Naive thymus-derived CD8-positive, alpha-beta T cell (primary cell): ENCODE measurements at regions not wholly inside any gene's neighbourhood (a gene's known extent, or its start where the extent isn't known, plus 50 kb on each side); places are given as distances from the start of the nearest gene placed in this dataset.

ENCODE experiments used
- ATAC-seq, 2 donors: fragments of 150-1000 bp; cut with Tn5 transposase in 1 of 2; sonication (Bioruptor Pico), chemical (Tn5 transposase) in 1 of 2; 1 replicate in 1 of 2; 2 replicates in 1 of 2; pipeline ENCODE4 v1.10.0; 2021; ENCODE audit warnings: mild to moderate bottlenecking in 2 of 2, moderate library complexity in 2 of 2
- POLR2A ChIA-PET: fragments of 350-600 bp; sonication (Branson Sonifier 250); formaldehyde crosslinking; loops from one replicate; lab custom pipeline; 2021; ENCODE audit warnings: antibody characterized with exemption; lab: Charles Lee
- DNase-seq, 10 donors: peaks; one replicate each; pipeline versions ENCODE4 v3.0.0 to v3.0.0-alpha.2; 2020 to 2022
- H3K27ac Mint-ChIP-seq, 10 donors: one replicate each; pipeline ENCODE4 v1.8.0; 2020 to 2022; ENCODE audit warnings: mild to moderate bottlenecking in 10 of 10, mixed read lengths in 10 of 10, moderate library complexity in 4 of 10, inconsistent platforms in 1 of 10
- H3K27me3 Mint-ChIP-seq, 5 donors: one replicate each; pipeline ENCODE4 v1.8.0; 2021 to 2022; ENCODE audit warnings: mixed read lengths in 5 of 5
- H3K36me3 Mint-ChIP-seq, 3 donors: one replicate each; pipeline ENCODE4 v1.8.0; 2020 to 2022; ENCODE audit warnings: mixed read lengths in 3 of 3, mild to moderate bottlenecking in 2 of 3, inconsistent platforms in 1 of 3
- H3K4me1 Mint-ChIP-seq, 4 donors: one replicate each; pipeline ENCODE4 v1.8.0; 2021 to 2022; ENCODE audit warnings: mixed read lengths in 4 of 4
- H3K4me3 Mint-ChIP-seq, 10 donors: one replicate each; pipeline ENCODE4 v1.8.0; 2020 to 2022; ENCODE audit warnings: mild to moderate bottlenecking in 10 of 10, mixed read lengths in 10 of 10, moderate library complexity in 6 of 10, inconsistent platforms in 1 of 10
- H3K9me3 Mint-ChIP-seq, 9 donors: one replicate each; pipeline ENCODE4 v1.8.0; 2020 to 2022; ENCODE audit warnings: mixed read lengths in 9 of 9, mild to moderate bottlenecking in 3 of 9, inconsistent platforms in 1 of 9, moderate library complexity in 1 of 9

DNA sequence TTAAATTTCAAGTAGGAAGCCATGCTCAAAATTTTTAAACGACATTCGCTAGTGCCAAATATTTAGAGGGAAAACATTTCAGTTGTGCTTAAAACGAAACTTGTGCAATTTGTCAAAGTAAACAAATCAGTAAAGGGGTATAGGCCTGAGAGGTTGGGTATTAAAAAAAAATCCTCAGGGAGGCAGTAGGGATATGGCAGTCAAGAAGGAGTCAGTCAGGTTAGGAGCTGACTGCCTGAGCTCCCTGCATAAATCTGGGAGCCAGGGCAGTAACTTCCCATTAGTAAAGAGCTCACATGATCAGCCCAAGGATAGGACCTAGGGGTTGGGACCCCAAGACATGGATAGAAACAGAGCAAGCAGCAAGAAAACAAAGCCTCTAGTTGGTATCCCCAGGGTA is 120.7 kb upstream of the STAC start:
- no peak overlapping the region for H3K4me3 Mint-ChIP-seq
- POLR2A ChIA-PET, result no interaction called here
- H3K4me1 Mint-ChIP-seq, result no peaks in the 10 kb centered on the region
- DNase-seq (no peak), ATAC-seq (no peak)
- no peaks in the 10 kb centered on the region for H3K36me3 Mint-ChIP-seq
- peaks cover 0 to 4% (median 0%) of the 10 kb centered on the region in 5 donors for H3K27me3 Mint-ChIP-seq
- H3K27ac Mint-ChIP-seq, result no peak overlapping the region
- H3K9me3 Mint-ChIP-seq, result peaks cover 0 to 11% (median 5%) of the 10 kb centered on the region in 9 donors

DNA sequence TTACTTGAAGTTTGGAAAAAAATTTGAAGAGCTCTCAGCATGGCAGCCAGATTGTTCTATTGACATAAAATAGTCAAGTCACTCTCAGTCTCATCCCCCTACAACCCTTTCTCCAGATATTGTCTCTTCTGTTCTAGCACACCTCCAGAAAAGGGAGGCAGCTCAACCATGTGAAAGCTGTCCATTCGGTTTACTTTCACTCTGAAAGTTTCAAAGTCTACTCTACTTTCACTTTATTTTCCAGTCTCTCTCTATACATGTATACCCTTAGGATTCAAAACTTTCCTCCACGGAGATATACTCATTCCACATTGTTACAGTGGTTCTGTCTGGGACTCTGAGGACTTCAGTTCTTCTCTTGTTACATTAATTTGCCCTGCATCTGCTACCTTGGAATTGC is 111.0 kb upstream of the STAC start:
- H3K27ac Mint-ChIP-seq, result no peak overlapping the region
- no peak overlapping the region for H3K4me3 Mint-ChIP-seq
- no peak for ATAC-seq
- H3K4me1 Mint-ChIP-seq, result no peaks in the 10 kb centered on the region
- POLR2A ChIA-PET, result no interaction called here
- H3K9me3 Mint-ChIP-seq, result peaks cover 0 to 27% (median 5%) of the 10 kb centered on the region in 9 donors
- peaks cover 0 to 7% (median 1%) of the 10 kb centered on the region in 5 donors for H3K27me3 Mint-ChIP-seq
- H3K36me3 Mint-ChIP-seq, result no peaks in the 10 kb centered on the region
- DNase-seq, result no peak

DNA sequence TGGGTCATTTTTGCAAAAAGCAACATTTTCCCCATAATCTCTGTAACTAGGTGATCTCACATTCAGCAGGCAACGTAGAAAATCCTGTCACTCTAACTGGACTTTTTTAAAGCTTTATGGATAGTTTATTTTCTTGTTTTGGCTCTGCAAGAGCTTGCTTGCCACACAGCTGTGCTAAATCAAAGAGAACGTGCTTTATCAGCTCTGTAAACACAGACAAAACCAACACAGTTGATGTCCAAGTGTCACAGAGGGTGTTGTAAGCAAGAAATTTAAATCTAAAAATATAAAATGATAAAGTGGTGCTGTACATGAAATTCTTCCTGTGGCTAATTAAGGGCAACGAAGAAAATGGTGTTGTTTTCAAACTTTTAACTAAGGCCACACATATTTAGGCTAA is 97.5 kb upstream of the STAC start:
- peaks cover 0 to 10% (median 3%) of the 10 kb centered on the region in 9 donors for H3K9me3 Mint-ChIP-seq
- H3K27ac Mint-ChIP-seq, result no peak overlapping the region
- ATAC-seq (no peak), DNase-seq (no peak)
- no peaks in the 10 kb centered on the region for H3K4me1 Mint-ChIP-seq
- H3K27me3 Mint-ChIP-seq, result peaks cover 0 to 4% (median 0%) of the 10 kb centered on the region in 5 donors
- POLR2A ChIA-PET, result no interaction called here
- H3K4me3 Mint-ChIP-seq, result no peak overlapping the region
- no peaks in the 10 kb centered on the region for H3K36me3 Mint-ChIP-seq

DNA sequence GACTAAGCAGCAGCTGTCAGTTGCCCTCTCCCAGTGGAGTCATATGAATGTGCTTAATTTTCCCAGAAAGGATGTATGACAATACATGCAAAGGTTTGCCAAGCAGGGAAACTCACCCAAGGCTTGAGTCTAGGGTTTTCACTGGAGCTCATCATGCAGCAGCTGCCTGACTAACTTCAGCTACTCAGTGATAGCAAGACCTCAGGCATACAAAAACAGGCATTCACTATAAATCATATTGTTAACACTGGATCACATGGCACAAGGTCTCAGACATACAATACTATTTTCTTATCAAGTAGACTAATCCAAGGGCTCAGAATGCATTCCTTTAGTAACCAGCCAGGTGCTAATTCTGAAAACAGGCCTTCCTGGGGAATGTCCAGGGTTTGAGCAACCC is 85.0 kb upstream of the STAC start:
- Mint-ChIP-seq H3K36me3 (no peaks in the 10 kb centered on the region), H3K27me3 (peaks cover 0 to 5% (median 0%) of the 10 kb centered on the region in 5 donors), H3K27ac (no peak overlapping the region), H3K4me3 (no peak overlapping the region), H3K4me1 (no peaks in the 10 kb centered on the region), H3K9me3 (peaks cover 0 to 6% (median 0%) of the 10 kb centered on the region in 9 donors)
- DNase-seq (no peak), ATAC-seq (no peak)
- POLR2A ChIA-PET, result no interaction called here

DNA sequence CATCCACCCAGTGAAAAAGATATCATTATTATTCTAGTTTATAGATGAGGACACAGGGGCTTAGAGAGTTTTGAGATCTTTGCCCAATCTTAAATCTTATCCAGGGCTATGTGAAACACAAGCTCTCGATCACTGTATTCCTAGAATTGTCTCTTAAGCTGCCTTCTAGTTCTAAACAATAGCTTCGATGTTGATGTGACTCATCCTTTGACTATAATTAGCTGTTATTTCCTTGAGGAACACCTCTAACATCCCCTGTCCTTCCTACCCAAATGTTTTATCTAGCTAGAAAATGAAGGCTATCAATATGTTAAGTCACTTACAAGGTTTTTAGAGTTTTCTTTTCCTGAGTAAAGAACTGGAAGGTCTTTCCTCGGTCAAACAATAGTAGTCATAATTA is 83.1 kb upstream of the STAC start:
- POLR2A ChIA-PET, result no interaction called here
- ATAC-seq (no peak), DNase-seq (no peak)
- Mint-ChIP-seq H3K36me3 (no peaks in the 10 kb centered on the region), H3K4me3 (no peak overlapping the region), H3K27me3 (peaks cover 0 to 5% (median 0%) of the 10 kb centered on the region in 5 donors), H3K27ac (no peak overlapping the region), H3K9me3 (peaks cover 0 to 8% (median 0%) of the 10 kb centered on the region in 9 donors), H3K4me1 (no peaks in the 10 kb centered on the region)

DNA sequence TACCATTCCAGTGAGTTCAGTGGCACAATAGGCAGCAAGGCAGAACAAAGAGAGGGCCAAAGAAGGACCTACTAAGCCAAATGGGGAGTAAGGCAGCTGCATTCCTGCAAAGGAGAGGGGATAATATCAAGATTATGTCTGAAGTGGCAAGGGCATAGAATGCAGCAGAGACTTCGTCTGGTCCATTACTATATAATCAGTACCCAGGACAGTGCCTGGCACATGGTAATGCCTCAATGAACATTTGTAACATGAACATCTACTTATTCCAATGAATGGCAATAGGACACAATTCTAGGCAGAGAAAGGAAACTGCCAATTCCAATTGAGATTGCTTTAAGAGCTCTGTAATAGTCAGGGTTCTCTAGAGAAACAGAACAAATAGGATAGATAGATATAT is 82.1 kb upstream of the STAC start:
- Mint-ChIP-seq H3K4me1 (no peaks in the 10 kb centered on the region), H3K36me3 (no peaks in the 10 kb centered on the region), H3K9me3 (peaks cover 0 to 8% (median 0%) of the 10 kb centered on the region in 9 donors), H3K4me3 (no peak overlapping the region), H3K27me3 (peaks cover 0 to 6% (median 0%) of the 10 kb centered on the region in 5 donors), H3K27ac (no peak overlapping the region)
- DNase-seq (no peak), ATAC-seq (no peak)
- POLR2A ChIA-PET, result no interaction called here

DNA sequence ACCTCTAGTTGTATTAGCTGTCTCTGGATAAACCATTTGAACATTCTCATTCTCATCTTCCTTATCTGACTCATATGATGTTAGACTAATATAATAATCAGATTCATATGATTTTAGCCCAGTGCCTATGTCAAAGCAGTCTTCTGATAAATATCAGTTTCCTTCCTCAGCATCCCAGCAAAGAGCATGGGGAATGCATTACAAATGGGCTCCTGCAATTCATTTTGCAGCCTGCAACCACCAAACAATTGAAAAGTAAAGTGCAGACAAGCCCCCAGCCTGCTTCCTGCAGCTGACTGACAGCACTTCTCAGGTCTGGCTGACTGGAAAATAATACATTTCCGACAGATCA is 78.2 kb upstream of the STAC start:
- H3K9me3 Mint-ChIP-seq, result peaks cover 0 to 8% (median 0%) of the 10 kb centered on the region in 9 donors
- H3K4me3 Mint-ChIP-seq, result no peak overlapping the region
- no peak overlapping the region for H3K27ac Mint-ChIP-seq
- H3K4me1 Mint-ChIP-seq, result no peaks in the 10 kb centered on the region
- POLR2A ChIA-PET, result no interaction called here
- ATAC-seq (no peak), DNase-seq (no peak)
- no peaks in the 10 kb centered on the region for H3K36me3 Mint-ChIP-seq
- H3K27me3 Mint-ChIP-seq, result peaks cover 0 to 9% (median 0%) of the 10 kb centered on the region in 5 donors

DNA sequence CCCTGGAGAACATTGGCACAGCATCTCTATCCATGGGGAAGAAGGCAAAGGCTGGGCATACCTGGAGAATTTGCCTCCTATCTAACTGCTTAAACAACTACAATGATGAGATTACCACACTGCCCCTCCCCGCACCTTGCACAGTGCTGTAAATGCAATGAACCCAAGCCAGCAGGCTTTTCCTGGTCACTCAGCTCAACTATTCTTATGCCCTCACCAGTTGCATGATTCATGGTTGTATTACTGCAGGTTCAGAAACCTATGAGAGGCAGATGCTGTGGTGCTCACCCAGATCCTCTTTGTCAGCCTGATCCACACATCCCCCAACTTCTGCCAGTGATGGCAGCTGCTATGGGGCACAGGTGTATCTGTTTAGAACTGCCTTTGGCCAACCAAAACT is 77.7 kb upstream of the STAC start:
- peaks cover 0 to 9% (median 0%) of the 10 kb centered on the region in 5 donors for H3K27me3 Mint-ChIP-seq
- DNase-seq, result no peak
- H3K36me3 Mint-ChIP-seq, result no peaks in the 10 kb centered on the region
- H3K4me3 Mint-ChIP-seq, result no peak overlapping the region
- peaks cover 0 to 8% (median 0%) of the 10 kb centered on the region in 9 donors for H3K9me3 Mint-ChIP-seq
- ATAC-seq, result no peak
- POLR2A ChIA-PET, result no interaction called here
- no peaks in the 10 kb centered on the region for H3K4me1 Mint-ChIP-seq
- H3K27ac Mint-ChIP-seq, result no peak overlapping the region

DNA sequence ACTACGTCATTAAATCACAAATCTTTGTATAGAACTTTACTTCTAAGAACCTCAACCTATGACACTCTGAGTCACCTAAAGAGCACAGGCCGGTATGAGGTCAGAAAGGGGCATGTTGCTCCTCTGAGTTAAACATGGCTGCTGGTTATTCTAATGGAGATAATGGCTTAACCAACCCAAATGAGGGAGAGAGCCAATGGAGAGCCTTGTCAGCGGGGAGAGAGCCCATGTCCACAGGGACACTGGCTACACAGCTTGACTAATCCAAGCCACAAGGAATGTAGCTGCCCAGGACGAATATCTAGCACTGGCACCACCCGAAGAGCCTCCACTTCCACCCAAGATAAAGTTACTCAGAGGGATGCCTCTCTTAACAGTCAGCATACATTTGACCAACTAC is 77.0 kb upstream of the STAC start:
- peaks cover 0 to 8% (median 0%) of the 10 kb centered on the region in 9 donors for H3K9me3 Mint-ChIP-seq
- no peak for DNase-seq
- H3K27me3 Mint-ChIP-seq, result peaks cover 0 to 9% (median 0%) of the 10 kb centered on the region in 5 donors
- POLR2A ChIA-PET, result no interaction called here
- no peak for ATAC-seq
- H3K4me1 Mint-ChIP-seq, result no peaks in the 10 kb centered on the region
- H3K4me3 Mint-ChIP-seq, result no peak overlapping the region
- H3K36me3 Mint-ChIP-seq, result no peaks in the 10 kb centered on the region
- no peak overlapping the region for H3K27ac Mint-ChIP-seq

DNA sequence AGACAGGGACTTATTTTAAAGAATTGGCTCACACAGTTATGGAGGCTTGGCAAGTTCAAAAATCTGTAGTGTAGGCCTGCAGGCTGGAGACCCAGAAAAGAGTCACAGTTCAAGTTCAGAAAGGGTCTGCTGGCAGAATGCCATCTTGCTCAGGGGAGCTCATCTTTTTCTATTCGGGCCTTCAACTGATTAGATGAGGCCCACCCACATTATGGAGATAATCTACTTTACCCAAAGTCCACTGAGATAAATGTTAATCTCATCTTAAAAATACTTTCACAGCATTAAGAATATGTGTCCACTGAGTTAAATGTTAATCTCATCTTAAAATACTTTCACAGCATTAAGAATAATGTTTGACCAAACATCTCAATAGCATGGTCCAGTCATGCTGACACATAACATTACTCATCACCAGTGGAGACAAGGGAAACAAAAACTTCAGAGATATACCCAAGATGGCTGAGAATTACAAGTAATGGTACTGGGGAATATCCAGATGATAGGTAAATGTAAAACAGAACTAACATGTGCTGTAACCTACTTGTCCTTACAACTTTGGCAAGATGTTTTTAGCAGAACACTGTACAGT is 74.3 kb upstream of the STAC start:
- no peak overlapping the region for H3K27ac Mint-ChIP-seq
- DNase-seq, result no peak
- H3K4me3 Mint-ChIP-seq, result no peak overlapping the region
- H3K4me1 Mint-ChIP-seq, result no peaks in the 10 kb centered on the region
- peaks cover 0 to 8% (median 0%) of the 10 kb centered on the region in 9 donors for H3K9me3 Mint-ChIP-seq
- POLR2A ChIA-PET, result no interaction called here
- ATAC-seq, result no peak
- peaks cover 0 to 9% (median 0%) of the 10 kb centered on the region in 5 donors for H3K27me3 Mint-ChIP-seq
- H3K36me3 Mint-ChIP-seq, result no peaks in the 10 kb centered on the region

DNA sequence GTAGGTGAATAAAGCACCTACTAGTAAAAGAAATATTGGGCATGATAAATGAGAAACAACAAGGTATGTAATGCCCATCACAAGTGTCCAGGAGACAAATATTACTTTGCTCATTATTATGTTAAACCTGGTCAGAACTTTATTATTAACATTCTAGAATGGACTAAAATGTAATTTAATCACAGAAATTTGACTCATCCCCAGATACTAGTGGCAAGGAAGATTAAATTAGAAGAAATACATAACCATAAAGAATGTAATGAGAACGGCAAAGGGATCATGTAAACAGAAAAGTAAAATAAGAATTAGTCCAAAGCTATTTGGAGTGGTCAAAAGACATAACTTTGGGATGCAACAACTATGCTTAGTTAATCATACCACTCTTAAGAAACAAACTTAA is 71.2 kb upstream of the STAC start:
- ATAC-seq, result no peak
- POLR2A ChIA-PET, result no interaction called here
- Mint-ChIP-seq H3K27me3 (peaks cover 0 to 2% (median 0%) of the 10 kb centered on the region in 5 donors), H3K4me3 (no peak overlapping the region), H3K36me3 (no peaks in the 10 kb centered on the region), H3K4me1 (no peaks in the 10 kb centered on the region), H3K27ac (no peak overlapping the region), H3K9me3 (peaks cover 0 to 1% (median 0%) of the 10 kb centered on the region in 9 donors)
- DNase-seq, result no peak

DNA sequence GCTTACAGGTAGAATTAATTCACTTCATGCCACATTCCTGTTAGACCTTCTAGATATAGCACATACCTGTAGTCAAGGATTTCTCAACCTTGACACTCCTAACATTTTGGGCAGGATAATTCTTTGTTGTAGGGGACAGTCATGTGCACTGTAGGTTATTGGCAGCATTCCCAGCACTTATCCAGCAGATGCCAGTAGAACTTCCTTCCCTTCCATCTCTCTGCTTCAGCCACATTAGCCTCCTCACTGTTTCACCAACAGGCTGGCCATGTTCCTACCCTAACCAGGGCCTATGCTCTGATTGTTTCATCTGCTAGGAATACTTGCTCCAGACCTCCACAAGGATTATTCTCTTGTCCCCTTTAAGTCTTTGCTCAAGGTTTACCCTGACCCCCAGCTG is 68.0 kb upstream of the STAC start:
- peaks cover 0 to 16% (median 0%) of the 10 kb centered on the region in 3 donors for H3K36me3 Mint-ChIP-seq
- no peak overlapping the region for H3K27ac Mint-ChIP-seq
- H3K4me3 Mint-ChIP-seq, result no peak overlapping the region
- no peaks in the 10 kb centered on the region for H3K4me1 Mint-ChIP-seq
- H3K27me3 Mint-ChIP-seq, result peaks cover 0 to 5% (median 0%) of the 10 kb centered on the region in 5 donors
- peaks cover 0 to 20% (median 8%) of the 10 kb centered on the region in 9 donors for H3K9me3 Mint-ChIP-seq
- ATAC-seq (no peak), DNase-seq (no peak)
- POLR2A ChIA-PET, result no interaction called here

DNA sequence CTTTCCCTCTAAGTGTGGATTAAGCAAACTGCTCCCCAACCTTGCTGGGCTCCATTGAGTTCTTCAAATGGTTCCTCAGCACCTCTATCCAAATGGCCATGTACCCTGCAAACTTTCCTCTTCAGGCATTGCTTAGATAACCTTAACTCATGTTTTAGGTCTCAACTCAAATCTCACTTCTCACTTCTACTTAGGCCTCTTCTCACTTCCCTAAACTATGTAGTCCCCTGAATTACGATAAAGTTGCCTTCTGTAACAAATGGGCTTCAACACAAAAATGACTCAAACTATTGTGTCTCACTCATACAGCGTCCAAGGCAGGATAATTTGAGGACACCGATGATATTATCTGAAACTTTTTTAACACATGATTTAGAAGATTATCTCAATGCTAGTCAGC is 62.4 kb upstream of the STAC start:
- H3K4me1 Mint-ChIP-seq, result no peaks in the 10 kb centered on the region
- POLR2A ChIA-PET, result no interaction called here
- H3K36me3 Mint-ChIP-seq, result peaks cover 0 to 16% (median 0%) of the 10 kb centered on the region in 3 donors
- ATAC-seq (no peak), DNase-seq (no peak)
- H3K27ac Mint-ChIP-seq, result no peak overlapping the region
- H3K9me3 Mint-ChIP-seq, result peaks cover 0 to 32% (median 10%) of the 10 kb centered on the region in 9 donors
- peaks cover 0 to 14% (median 2%) of the 10 kb centered on the region in 5 donors for H3K27me3 Mint-ChIP-seq
- H3K4me3 Mint-ChIP-seq, result no peak overlapping the region

DNA sequence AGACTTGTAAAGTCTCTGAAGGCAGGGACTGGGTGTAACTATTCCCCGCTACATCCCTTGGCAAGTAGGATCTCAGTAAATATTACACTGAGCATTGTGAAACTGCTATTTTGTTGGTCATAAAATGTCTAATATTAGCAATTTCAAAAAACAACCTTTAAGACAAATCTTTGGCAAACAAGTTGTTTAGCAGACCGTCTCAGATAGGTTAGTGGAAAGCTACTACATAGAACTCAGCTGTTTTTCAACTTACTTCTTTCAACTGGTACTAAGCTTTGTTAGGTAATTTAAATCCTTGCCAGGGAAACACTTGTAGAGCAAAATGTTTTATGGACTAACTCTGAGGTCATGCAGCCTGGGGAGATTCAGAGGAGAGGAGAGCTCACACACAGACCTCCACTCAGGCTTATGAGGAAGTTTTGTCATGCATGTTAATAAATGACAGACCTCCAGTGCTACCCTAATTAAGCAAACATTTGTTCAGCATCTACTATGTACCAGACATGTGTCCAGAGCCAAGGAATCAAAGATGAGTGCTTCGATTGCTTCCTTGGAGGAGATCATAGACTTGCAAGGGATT is 61.6 kb upstream of the STAC start:
- peaks cover 0 to 17% (median 2%) of the 10 kb centered on the region in 5 donors for H3K27me3 Mint-ChIP-seq
- ATAC-seq, result no peak

More for the DNA sequence above, 61.6 kb upstream of the STAC start:
- Mint-ChIP-seq H3K4me1 (no peaks in the 10 kb centered on the region), H3K4me3 (no peak overlapping the region), H3K9me3 (peaks cover 1 to 35% (median 10%) of the 10 kb centered on the region in 9 donors), H3K36me3 (peaks cover 0 to 16% (median 0%) of the 10 kb centered on the region in 3 donors), H3K27ac (no peak overlapping the region)
- POLR2A ChIA-PET, result no interaction called here
- DNase-seq, result no peak
